Uterus (tissue), 3 donors: ENCODE measurements at regions not wholly inside any gene's neighbourhood (a gene's known extent, or its start where the extent isn't known, plus 50 kb on each side); places are given as distances from the start of the nearest gene placed in this dataset.

ENCODE experiments used
- DNase-seq, 2 donors: peaks; one replicate each; pipeline ENCODE4 v3.0.0-alpha.2; 2019 to 2020
- H3K27ac ChIP-seq, 2 donors: fragments of 200-600 bp; sonication (generic); 1 replicate in 1 of 2; 2 replicates in 1 of 2; pipeline ENCODE4 v1.5.1; 2016 to 2018
- H3K27me3 ChIP-seq, 2 donors: fragments of 200-600 bp; sonication (generic); one replicate each; pipeline ENCODE4 v1.5.1; 2018 to 2019; ENCODE audit warnings: control low read depth in 1 of 2
- H3K36me3 ChIP-seq, 2 donors: fragments of 200-600 bp; sonication (generic); one replicate each; pipeline ENCODE4 v1.5.1; 2019; ENCODE audit warnings: control low read depth in 1 of 2
- H3K4me1 ChIP-seq, 2 donors: fragments of 200-600 bp; sonication (generic); one replicate each; pipeline ENCODE4 v1.5.1; 2018 to 2019; ENCODE audit warnings: control low read depth in 1 of 2
- H3K4me3 ChIP-seq, 2 donors: fragments of 200-600 bp; sonication (generic); 1 replicate in 1 of 2; 2 replicates in 1 of 2; pipeline ENCODE4 v1.5.1; 2018 to 2019; ENCODE audit warnings: mild to moderate bottlenecking in 1 of 2
- H3K9me3 ChIP-seq, 2 donors: fragments of 200-600 bp; sonication (generic); one replicate each; pipeline ENCODE4 v1.5.1; 2019; ENCODE audit warnings: control low read depth in 1 of 2
- POLR2A ChIP-seq, 2 donors: fragments of 450-650 bp; IDR thresholded peaks; one replicate each; pipeline ENCODE4 v1.6.1; 2016; ENCODE audit warnings: antibody characterized with exemption in 2 of 2, mild to moderate bottlenecking in 1 of 2, moderate library complexity in 1 of 2
- intact Hi-C: fragments of 100-400 bp; cut with DNase I; formaldehyde crosslinking; loops from one replicate; pipeline ENCODE4 v1.15.1; 2023; ENCODE audit warnings: low total_unique reads
- TF ChIP-seq, protein P1 (sequence below), 4 experiments: fragments of 200-600 bp in 2 of 4; fragments of 450-650 bp in 2 of 4; sonication (generic) in 2 of 4; IDR thresholded peaks; one replicate each; pipeline ENCODE4 v1.5.1; 2016 to 2019; ENCODE audit warnings: antibody characterized with exemption in 4 of 4, mild to moderate bottlenecking in 2 of 4, moderate library complexity in 1 of 4
- donor health status: DM: yes; HTN: yes; CAD: no.

DNA sequence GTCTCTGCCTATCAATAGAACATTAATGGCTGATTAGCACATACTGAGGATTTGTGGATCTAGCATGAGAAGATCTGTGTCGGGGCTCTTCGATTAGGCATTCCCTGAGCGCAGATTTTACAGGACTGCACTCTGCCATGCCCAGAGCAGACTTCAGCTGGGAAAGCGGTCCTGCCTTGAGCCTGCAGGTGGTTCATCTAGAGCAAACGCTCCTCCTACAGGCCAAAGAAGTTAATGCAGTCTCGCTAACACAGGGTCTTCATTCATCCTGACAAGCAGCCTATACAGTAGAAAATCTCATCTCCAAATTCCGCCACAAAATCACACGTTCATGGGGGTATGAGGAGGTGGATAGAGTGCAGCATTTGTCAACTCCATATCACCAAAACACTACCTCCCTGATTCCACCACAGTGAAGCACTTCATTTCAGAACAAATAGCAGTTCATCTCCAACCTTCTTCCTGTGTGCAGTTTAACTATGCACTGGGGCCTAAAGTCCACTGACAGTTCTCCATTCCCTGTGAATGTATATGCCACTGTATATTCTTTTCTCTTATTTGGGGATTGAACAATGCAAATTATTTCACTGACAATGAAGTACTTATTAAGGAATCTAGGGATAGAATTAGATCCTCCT is 405.8 kb downstream of the IGSF11 start:
- Histone ChIP-seq H3K9me3 (no peaks in the 10 kb centered on the region), H3K27me3 (no peaks in the 10 kb centered on the region), H3K36me3 (no peaks in the 10 kb centered on the region), H3K27ac (no peak overlapping the region), H3K4me1 (no peaks in the 10 kb centered on the region), H3K4me3 (no peak overlapping the region)
- DNase-seq: peak in 1 of 2 donors; percentile 14
- intact Hi-C loops: no loop called here
- TF ChIP-seq POLR2A (IDR thresholded peaks at IDR 0.05): no peak
- TF ChIP-seq, protein P1, sequence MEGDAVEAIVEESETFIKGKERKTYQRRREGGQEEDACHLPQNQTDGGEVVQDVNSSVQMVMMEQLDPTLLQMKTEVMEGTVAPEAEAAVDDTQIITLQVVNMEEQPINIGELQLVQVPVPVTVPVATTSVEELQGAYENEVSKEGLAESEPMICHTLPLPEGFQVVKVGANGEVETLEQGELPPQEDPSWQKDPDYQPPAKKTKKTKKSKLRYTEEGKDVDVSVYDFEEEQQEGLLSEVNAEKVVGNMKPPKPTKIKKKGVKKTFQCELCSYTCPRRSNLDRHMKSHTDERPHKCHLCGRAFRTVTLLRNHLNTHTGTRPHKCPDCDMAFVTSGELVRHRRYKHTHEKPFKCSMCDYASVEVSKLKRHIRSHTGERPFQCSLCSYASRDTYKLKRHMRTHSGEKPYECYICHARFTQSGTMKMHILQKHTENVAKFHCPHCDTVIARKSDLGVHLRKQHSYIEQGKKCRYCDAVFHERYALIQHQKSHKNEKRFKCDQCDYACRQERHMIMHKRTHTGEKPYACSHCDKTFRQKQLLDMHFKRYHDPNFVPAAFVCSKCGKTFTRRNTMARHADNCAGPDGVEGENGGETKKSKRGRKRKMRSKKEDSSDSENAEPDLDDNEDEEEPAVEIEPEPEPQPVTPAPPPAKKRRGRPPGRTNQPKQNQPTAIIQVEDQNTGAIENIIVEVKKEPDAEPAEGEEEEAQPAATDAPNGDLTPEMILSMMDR (IDR thresholded peaks at IDR 0.05): peak; percentile 27 to 48 (median 39)

DNA sequence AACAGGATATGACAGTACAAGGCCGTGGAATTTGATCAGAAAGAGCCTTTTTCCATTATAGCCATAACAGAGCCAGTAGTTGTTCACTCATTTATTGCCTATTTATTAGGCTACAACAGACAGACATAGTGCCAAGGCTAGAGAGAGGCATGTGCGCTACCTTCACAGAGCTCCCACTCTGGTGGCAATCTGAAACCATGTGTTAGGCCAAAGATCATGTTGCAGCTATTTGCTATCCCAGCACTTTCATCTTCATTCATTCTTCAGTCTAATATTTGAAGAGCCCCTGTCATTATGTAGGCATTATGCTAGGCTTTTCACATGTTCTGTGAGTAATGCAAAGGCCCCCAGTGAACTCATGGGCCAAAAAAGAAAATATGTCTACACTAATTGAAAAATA is 404.8 kb downstream of the IGSF11 start:
- Histone ChIP-seq H3K27me3 (no peaks in the 10 kb centered on the region), H3K9me3 (no peaks in the 10 kb centered on the region), H3K4me3 (no peak overlapping the region), H3K36me3 (no peaks in the 10 kb centered on the region), H3K27ac (no peak overlapping the region), H3K4me1 (no peaks in the 10 kb centered on the region)
- no peak for DNase-seq
- intact Hi-C loops: no loop called here
- TF ChIP-seq, protein P1 (IDR thresholded peaks at IDR 0.05): no peak
- no peak for TF ChIP-seq POLR2A (IDR thresholded peaks at IDR 0.05)

DNA sequence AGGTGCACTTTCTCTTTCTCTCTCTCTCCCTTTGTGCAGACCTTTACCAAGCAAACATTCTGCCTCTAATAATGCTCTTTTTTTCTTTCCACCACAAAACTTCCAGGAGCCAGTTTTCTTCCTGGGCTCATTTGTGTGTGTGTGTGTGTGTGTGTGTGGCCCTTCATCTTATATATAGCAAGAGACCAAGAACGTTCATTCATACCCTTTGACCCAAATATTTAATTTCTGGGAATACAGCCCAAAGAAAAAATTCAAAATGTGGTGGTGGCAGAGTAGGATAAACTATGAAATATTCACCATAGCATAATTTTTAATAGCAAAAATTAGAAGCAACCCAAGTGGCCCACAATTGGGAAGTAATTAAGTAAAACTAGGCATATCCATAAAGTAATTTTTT is 398.9 kb downstream of the IGSF11 start:
- no peak for DNase-seq
- TF ChIP-seq, protein P1 (IDR thresholded peaks at IDR 0.05): no peak
- TF ChIP-seq POLR2A (IDR thresholded peaks at IDR 0.05): no peak
- intact Hi-C loops: no loop called here
- Histone ChIP-seq H3K36me3 (no peaks in the 10 kb centered on the region), H3K4me3 (no peak overlapping the region), H3K4me1 (no peaks in the 10 kb centered on the region), H3K27me3 (no peaks in the 10 kb centered on the region), H3K9me3 (no peaks in the 10 kb centered on the region), H3K27ac (no peak overlapping the region)

DNA sequence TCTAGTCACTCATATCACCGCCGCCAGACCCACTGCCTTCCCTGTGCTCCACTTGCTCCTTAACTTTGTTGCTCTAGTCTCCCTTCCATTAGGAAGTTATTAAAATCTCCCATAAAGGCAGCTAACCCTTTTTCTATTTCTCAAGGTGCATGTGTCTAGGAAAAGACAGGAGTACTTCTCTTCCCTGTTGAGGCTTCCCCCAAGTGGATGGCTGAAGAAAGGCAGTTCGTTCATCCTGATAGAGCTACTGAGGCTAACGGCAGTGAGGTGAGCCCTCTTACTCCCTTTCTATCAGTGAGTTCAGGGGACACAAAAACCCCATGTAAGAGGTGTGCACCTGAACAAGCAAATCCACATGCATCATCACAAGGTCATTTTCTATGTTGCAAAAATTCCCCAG is 397.8 kb downstream of the IGSF11 start:
- no peaks in the 10 kb centered on the region for H3K4me1 ChIP-seq
- no peak for TF ChIP-seq POLR2A (IDR thresholded peaks at IDR 0.05)
- TF ChIP-seq, protein P1 (IDR thresholded peaks at IDR 0.05): no peak
- no peaks in the 10 kb centered on the region for H3K9me3 ChIP-seq
- H3K4me3 ChIP-seq: no peak overlapping the region
- H3K27ac ChIP-seq: no peak overlapping the region
- no peaks in the 10 kb centered on the region for H3K27me3 ChIP-seq
- DNase-seq: no peak
- H3K36me3 ChIP-seq: no peaks in the 10 kb centered on the region
- intact Hi-C loops: no loop called here

DNA sequence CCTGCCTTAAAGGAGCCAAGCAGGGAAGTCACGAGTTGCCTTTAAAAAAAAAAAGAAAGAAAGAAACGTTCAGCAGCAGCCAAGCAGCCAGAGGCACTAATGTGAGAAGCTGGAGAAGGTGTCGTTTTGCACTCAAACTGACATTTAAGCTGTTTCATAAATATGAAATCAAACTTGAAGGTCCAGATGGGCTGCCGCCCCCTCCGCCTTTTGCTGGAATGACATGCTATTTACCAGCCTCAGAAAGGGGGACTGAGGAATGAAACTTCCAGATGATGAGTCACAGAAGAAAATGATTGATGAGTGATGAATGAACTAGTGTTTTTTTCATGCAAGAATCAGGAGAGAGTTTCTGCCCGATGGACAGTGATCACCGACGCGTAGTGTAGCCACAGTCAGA is 396.8 kb downstream of the IGSF11 start:
- intact Hi-C loops: no loop called here
- H3K4me3 ChIP-seq: no peak overlapping the region
- TF ChIP-seq, protein P1 (IDR thresholded peaks at IDR 0.05): no peak
- no peak for TF ChIP-seq POLR2A (IDR thresholded peaks at IDR 0.05)
- H3K9me3 ChIP-seq: no peaks in the 10 kb centered on the region
- no peaks in the 10 kb centered on the region for H3K27me3 ChIP-seq
- H3K4me1 ChIP-seq: no peaks in the 10 kb centered on the region
- no peaks in the 10 kb centered on the region for H3K36me3 ChIP-seq
- DNase-seq: no peak
- H3K27ac ChIP-seq: no peak overlapping the region
